ENCODE measurements at regions not wholly inside any gene's neighbourhood (a gene's known extent, or its start where the extent isn't known, plus 50 kb on each side); places are given as distances from the start of the nearest gene placed in this dataset.

DNA sequence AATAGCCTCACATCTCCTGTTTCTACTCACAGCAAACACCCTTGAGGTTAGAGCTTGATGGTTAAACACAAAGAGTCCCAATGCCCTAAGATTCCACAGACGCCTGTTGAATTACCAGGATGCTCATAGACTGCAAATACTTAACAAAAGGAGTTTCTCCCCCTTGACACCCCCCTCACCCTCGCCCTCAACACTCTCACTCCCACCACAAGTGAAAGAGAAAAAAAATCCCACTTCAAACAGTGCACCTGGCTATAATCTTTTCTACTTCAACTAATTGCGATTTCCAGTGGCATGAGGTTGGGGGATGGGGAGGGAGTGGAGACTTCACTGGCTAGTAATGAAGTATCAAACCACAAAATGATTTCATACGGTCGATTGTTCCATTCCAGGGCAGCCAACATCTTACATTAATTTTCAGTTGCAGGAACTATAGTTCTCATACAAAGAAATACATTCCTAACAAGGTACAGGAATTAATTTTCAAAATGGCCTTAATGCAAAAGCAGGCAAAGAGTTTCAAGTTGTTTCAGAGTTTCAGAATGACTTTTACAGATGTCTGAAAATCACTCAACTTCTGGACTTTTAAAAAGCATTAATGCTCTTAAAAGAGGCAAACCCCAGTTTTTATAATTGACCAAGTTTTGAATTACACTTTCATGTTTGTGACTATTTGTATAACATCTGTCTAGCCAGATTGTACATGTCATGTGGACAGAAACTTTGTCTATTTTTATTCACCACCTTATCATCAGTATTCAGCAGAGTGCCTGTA, 390.7 kb downstream of the C12orf75 start:
- no peak overlapping the region for H2AFZ ChIP-seq (ENCODE audit: low read length)
- H3K4me3 ChIP-seq (replicated peaks in 1 of 3; ENCODE audit: insufficient read depth in 1 of 3, low read depth in 2 of 3, low read length in 3 of 3), result no peak overlapping the region
- no peaks in the 10 kb centered on the region for H3K27me3 ChIP-seq (ENCODE audit: control insufficient read depth in 1 of 2, insufficient read depth in 2 of 2, low read length in 2 of 2)
- no peak overlapping the region for H3K27ac ChIP-seq (ENCODE audit: extremely low read length, insufficient read depth, low read length)
- 1% methylated on average over 5 of the region's 5 CpGs for WGBS (ENCODE audit: low lambda C conversion rate)
- intact Hi-C loops (cut with micrococcal nuclease; ENCODE audit: unreplicated experiment), result no loop called here
- H3K36me3 ChIP-seq (replicated peaks in 1 of 2; ENCODE audit: control insufficient read depth in 1 of 2, insufficient read depth in 2 of 2, low read length in 2 of 2), result no peaks in the 10 kb centered on the region
- FAIRE-seq, result no peak
- POLR2A ChIA-PET, result no interaction called here
- no peaks in the 10 kb centered on the region for H3K9me3 ChIP-seq (ENCODE audit: low read length)
- no peak overlapping the region for H3K4me2 ChIP-seq (ENCODE audit: low read depth, low read length)
- no peaks in the 10 kb centered on the region for H3K4me1 ChIP-seq (ENCODE audit: insufficient read depth, low read length)
- CTCF ChIA-PET (ENCODE audit: low intra/inter-chr PET ratio, low total read pairs), result no interaction called here
- in situ Hi-C loops (cut with HindIII; ENCODE audit: extremely low pct_ligation_motif_present, low pct_unique_long_range_greater_than_20kb), result no loop called here
- H4K20me1 ChIP-seq (ENCODE audit: insufficient read depth, low read length), result no peaks in the 10 kb centered on the region
- DNase-seq (ENCODE audit: low spot score), result no peak
- BruUV-seq (replicated peaks), result no TSS peak
- H3K79me2 ChIP-seq (ENCODE audit: insufficient read depth, low read length), result no peaks in the 10 kb centered on the region
- ATAC-seq, result no peak
- TF ChIP-seq MED8 (CRISPR knock-in tag; IDR thresholded peaks at IDR 0.05; ENCODE audit: insufficient replicate concordance) (no peak), ARNT2 (CRISPR knock-in tag; IDR thresholded peaks at IDR 0.05; ENCODE audit: low read depth) (no peak), JUND (CRISPR knock-in tag; IDR thresholded peaks at IDR 0.05) (no peak), SAFB2 (CRISPR knock-in tag; IDR thresholded peaks at IDR 0.05; ENCODE audit: borderline replicate concordance, low read depth) (no peak), ZNF614 (CRISPR knock-in tag; IDR thresholded peaks at IDR 0.05; ENCODE audit: borderline replicate concordance) (no peak), ZSCAN9 (CRISPR knock-in tag; IDR thresholded peaks at IDR 0.05; ENCODE audit: borderline replicate concordance) (no peak), ZNF432 (CRISPR knock-in tag; IDR thresholded peaks at IDR 0.05; ENCODE audit: borderline replicate concordance) (no peak), HNF4G (IDR thresholded peaks at IDR 0.05; ENCODE audit: borderline replicate concordance, low read depth, low read length) (no peak), HNF4G (CRISPR knock-in tag; IDR thresholded peaks at IDR 0.05; ENCODE audit: borderline replicate concordance, low read depth) (no peak), PHF21A (CRISPR knock-in tag; IDR thresholded peaks at IDR 0.05) (no peak), ZNF781 (CRISPR knock-in tag; IDR thresholded peaks at IDR 0.05; ENCODE audit: borderline replicate concordance, not compliant biosample characterization) (no peak), CBX5 (CRISPR knock-in tag; IDR thresholded peaks at IDR 0.05; ENCODE audit: borderline replicate concordance) (no peak), ZNF709 (CRISPR knock-in tag; IDR thresholded peaks at IDR 0.05) (no peak), MEIS1 (CRISPR knock-in tag; IDR thresholded peaks at IDR 0.05; ENCODE audit: borderline replicate concordance) (no peak), KLF13 (CRISPR knock-in tag; IDR thresholded peaks at IDR 0.05) (no peak), ZNF792 (CRISPR knock-in tag; IDR thresholded peaks at IDR 0.05) (no peak), MIER3 (CRISPR knock-in tag; IDR thresholded peaks at IDR 0.05; ENCODE audit: borderline replicate concordance) (no peak), MAF1 (CRISPR knock-in tag; IDR thresholded peaks at IDR 0.05; ENCODE audit: borderline replicate concordance) (no peak)
- TF ChIP-seq, protein P1, sequence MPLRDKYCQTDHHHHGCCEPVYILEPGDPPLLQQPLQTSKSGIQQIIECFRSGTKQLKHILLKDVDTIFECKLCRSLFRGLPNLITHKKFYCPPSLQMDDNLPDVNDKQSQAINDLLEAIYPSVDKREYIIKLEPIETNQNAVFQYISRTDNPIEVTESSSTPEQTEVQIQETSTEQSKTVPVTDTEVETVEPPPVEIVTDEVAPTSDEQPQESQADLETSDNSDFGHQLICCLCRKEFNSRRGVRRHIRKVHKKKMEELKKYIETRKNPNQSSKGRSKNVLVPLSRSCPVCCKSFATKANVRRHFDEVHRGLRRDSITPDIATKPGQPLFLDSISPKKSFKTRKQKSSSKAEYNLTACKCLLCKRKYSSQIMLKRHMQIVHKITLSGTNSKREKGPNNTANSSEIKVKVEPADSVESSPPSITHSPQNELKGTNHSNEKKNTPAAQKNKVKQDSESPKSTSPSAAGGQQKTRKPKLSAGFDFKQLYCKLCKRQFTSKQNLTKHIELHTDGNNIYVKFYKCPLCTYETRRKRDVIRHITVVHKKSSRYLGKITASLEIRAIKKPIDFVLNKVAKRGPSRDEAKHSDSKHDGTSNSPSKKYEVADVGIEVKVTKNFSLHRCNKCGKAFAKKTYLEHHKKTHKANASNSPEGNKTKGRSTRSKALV (CRISPR knock-in tag; IDR thresholded peaks at IDR 0.05), result no peak
- TF ChIP-seq, protein P2, sequence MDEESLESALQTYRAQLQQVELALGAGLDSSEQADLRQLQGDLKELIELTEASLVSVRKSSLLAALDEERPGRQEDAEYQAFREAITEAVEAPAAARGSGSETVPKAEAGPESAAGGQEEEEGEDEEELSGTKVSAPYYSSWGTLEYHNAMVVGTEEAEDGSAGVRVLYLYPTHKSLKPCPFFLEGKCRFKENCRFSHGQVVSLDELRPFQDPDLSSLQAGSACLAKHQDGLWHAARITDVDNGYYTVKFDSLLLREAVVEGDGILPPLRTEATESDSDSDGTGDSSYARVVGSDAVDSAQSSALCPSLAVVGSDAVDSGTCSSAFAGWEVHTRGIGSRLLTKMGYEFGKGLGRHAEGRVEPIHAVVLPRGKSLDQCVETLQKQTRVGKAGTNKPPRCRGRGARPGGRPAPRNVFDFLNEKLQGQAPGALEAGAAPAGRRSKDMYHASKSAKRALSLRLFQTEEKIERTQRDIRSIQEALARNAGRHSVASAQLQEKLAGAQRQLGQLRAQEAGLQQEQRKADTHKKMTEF (CRISPR knock-in tag; IDR thresholded peaks at IDR 0.05), result no peak
- TF ChIP-seq, protein P3, sequence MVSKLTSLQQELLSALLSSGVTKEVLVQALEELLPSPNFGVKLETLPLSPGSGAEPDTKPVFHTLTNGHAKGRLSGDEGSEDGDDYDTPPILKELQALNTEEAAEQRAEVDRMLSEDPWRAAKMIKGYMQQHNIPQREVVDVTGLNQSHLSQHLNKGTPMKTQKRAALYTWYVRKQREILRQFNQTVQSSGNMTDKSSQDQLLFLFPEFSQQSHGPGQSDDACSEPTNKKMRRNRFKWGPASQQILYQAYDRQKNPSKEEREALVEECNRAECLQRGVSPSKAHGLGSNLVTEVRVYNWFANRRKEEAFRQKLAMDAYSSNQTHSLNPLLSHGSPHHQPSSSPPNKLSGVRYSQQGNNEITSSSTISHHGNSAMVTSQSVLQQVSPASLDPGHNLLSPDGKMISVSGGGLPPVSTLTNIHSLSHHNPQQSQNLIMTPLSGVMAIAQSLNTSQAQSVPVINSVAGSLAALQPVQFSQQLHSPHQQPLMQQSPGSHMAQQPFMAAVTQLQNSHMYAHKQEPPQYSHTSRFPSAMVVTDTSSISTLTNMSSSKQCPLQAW (CRISPR knock-in tag; IDR thresholded peaks at IDR 0.05), result no peak
- H3K9ac ChIP-seq (ENCODE audit: insufficient read depth, low read depth, low read length), result no peak overlapping the region
